ENCODE measurements at regions not wholly inside any gene's neighbourhood (a gene's known extent, or its start where the extent isn't known, plus 50 kb on each side); places are given as distances from the start of the nearest gene placed in this dataset.

GRCh38 chr1:119191325-119191724, 50.9 kb upstream of the WARS2 start:
- no peak for DNase-seq (ENCODE audit: low read depth, low spot score)
- no peak overlapping the region for H3K27ac Mint-ChIP-seq (ENCODE audit: unreplicated experiment)
- no peak for TF ChIP-seq CTCF (conservative IDR thresholded peaks at IDR 0.05)

GRCh38 chr1:119204197-119204960, 63.9 kb upstream of the WARS2 start:
- H3K27me3 Mint-ChIP-seq (ENCODE audit: low read depth), result no peaks in the 10 kb centered on the region
- no peaks in the 10 kb centered on the region for H3K4me1 Mint-ChIP-seq
- peaks cover 2% of the 10 kb centered on the region for H3K36me3 Mint-ChIP-seq (ENCODE audit: low read depth)
- DNase-seq (ENCODE audit: low read depth, low spot score), result no peak
- peaks cover 2% of the 10 kb centered on the region for H3K9me3 Mint-ChIP-seq
- TF ChIP-seq CTCF (conservative IDR thresholded peaks at IDR 0.05), result no peak
- H3K27ac Mint-ChIP-seq (ENCODE audit: unreplicated experiment), result no peak overlapping the region
- H3K4me3 Mint-ChIP-seq, result no peak overlapping the region

More at GRCh38 chr1:119191325-119191724, 50.9 kb upstream of the WARS2 start:
- Mint-ChIP-seq H3K27me3 (ENCODE audit: low read depth) (no peaks in the 10 kb centered on the region), H3K4me1 (peaks cover 4% of the 10 kb centered on the region), H3K9me3 (peaks cover 15% of the 10 kb centered on the region), H3K4me3 (no peak overlapping the region), H3K36me3 (ENCODE audit: low read depth) (peaks cover 14% of the 10 kb centered on the region)

GRCh38 chr1:119204961-119205357, 64.5 kb upstream of the WARS2 start:
- H3K4me1 Mint-ChIP-seq, result no peaks in the 10 kb centered on the region
- no peak overlapping the region for H3K27ac Mint-ChIP-seq (ENCODE audit: unreplicated experiment)
- no peak overlapping the region for H3K4me3 Mint-ChIP-seq
- H3K27me3 Mint-ChIP-seq (ENCODE audit: low read depth), result no peaks in the 10 kb centered on the region
- peaks cover 2% of the 10 kb centered on the region for H3K36me3 Mint-ChIP-seq (ENCODE audit: low read depth)
- H3K9me3 Mint-ChIP-seq, result peaks cover 2% of the 10 kb centered on the region
- no peak for TF ChIP-seq CTCF (conservative IDR thresholded peaks at IDR 0.05)
- DNase-seq (ENCODE audit: low read depth, low spot score), result no peak

GRCh38 chr1:119209061-119209460, 68.6 kb upstream of the WARS2 start:
- no peak overlapping the region for H3K27ac Mint-ChIP-seq (ENCODE audit: unreplicated experiment)
- H3K9me3 Mint-ChIP-seq, result no peaks in the 10 kb centered on the region
- TF ChIP-seq CTCF (conservative IDR thresholded peaks at IDR 0.05), result no peak
- H3K4me3 Mint-ChIP-seq, result no peak overlapping the region
- DNase-seq (ENCODE audit: low read depth, low spot score), result no peak
- H3K27me3 Mint-ChIP-seq (ENCODE audit: low read depth), result no peaks in the 10 kb centered on the region
- no peaks in the 10 kb centered on the region for H3K4me1 Mint-ChIP-seq
- H3K36me3 Mint-ChIP-seq (ENCODE audit: low read depth), result no peaks in the 10 kb centered on the region

GRCh38 chr1:119209596-119210295, 69.3 kb upstream of the WARS2 start:
- no peak for DNase-seq (ENCODE audit: low read depth, low spot score)
- no peak for TF ChIP-seq CTCF (conservative IDR thresholded peaks at IDR 0.05)
- Mint-ChIP-seq H3K27ac (ENCODE audit: unreplicated experiment) (no peak overlapping the region), H3K27me3 (ENCODE audit: low read depth) (no peaks in the 10 kb centered on the region), H3K9me3 (no peaks in the 10 kb centered on the region), H3K4me3 (no peak overlapping the region), H3K4me1 (no peaks in the 10 kb centered on the region), H3K36me3 (ENCODE audit: low read depth) (no peaks in the 10 kb centered on the region)
